Adrenal gland (tissue), 9 donors: ENCODE measurements at regions not wholly inside any gene's neighbourhood (a gene's known extent, or its start where the extent isn't known, plus 50 kb on each side); places are given as distances from the start of the nearest gene placed in this dataset.

Experiments
- DNase-seq, 7 donors: peaks; one replicate each; pipeline ENCODE4 v3.0.0-alpha.2; 2019 to 2020
- H3K27ac ChIP-seq, 5 donors: fragments of 200-600 bp; sonication (generic) in 4 of 5; 1 replicate in 3 of 5; 2 replicates in 2 of 5; pipeline versions ENCODE4 v1.5.1 to v1.8.0; 2016 to 2020; ENCODE audit warnings: mild to moderate bottlenecking in 1 of 5
- H3K27me3 ChIP-seq: fragments of 200-600 bp; 2 replicates; pipeline ENCODE4 v1.8.0; 2021
- H3K36me3 ChIP-seq, 2 donors: fragments of 200-600 bp; replicated peaks in 1 of 2; 1 replicate in 1 of 2; 2 replicates in 1 of 2; pipeline versions ENCODE4 v1.5.1 to v1.8.0; 2018 to 2022
- H3K4me1 ChIP-seq, 2 donors: fragments of 200-600 bp; replicated peaks in 1 of 2; 1 replicate in 1 of 2; 2 replicates in 1 of 2; pipeline versions ENCODE4 v1.5.1 to v1.8.0; 2018 to 2021
- H3K4me3 ChIP-seq, 4 donors: fragments of 200-600 bp; sonication (generic) in 3 of 4; one replicate each; pipeline ENCODE4 v1.5.1; 2016 to 2018
- H3K9me3 ChIP-seq, 3 donors: fragments of 200-600 bp; sonication (generic) in 1 of 3; replicated peaks in 1 of 3; 1 replicate in 2 of 3; 2 replicates in 1 of 3; pipeline versions ENCODE4 v1.5.1 to v1.8.0; 2016 to 2021
- CTCF ChIP-seq, 6 experiments: fragments of 450-650 bp in 4 of 6; fragments of 200-600 bp in 2 of 6; sonication (generic) in 1 of 6; IDR thresholded peaks; 1 replicate in 5 of 6; 2 replicates in 1 of 6; pipeline versions ENCODE4 v1.5.1 to v1.8.0; 2016 to 2021; ENCODE audit warnings: antibody characterized with exemption in 6 of 6, mild to moderate bottlenecking in 2 of 6, moderate library complexity in 1 of 6
- POLR2A ChIP-seq, 2 donors: fragments of 450-650 bp; IDR thresholded peaks; one replicate each; pipeline ENCODE4 v1.6.1; 2017; ENCODE audit warnings: antibody characterized with exemption in 2 of 2, mild to moderate bottlenecking in 2 of 2, moderate library complexity in 1 of 2
- WGBS, 4 donors: extraction: QIAGEN DNeasy Blood & Tissue Kit in 2 of 4; methylation state at CpG; one replicate each; pipeline versions ENCODE4 v1.1.5 to v1.1.7; 2013 to 2017; 5-methylcytosine and 5-hydroxymethylcytosine counted together
- intact Hi-C, 2 donors: fragments of 100-400 bp; cut with DNase I; formaldehyde crosslinking; loops; one replicate each; pipeline versions ENCODE4 v1.14.1 to v1.15.0; 2022 to 2023
- donor health status: healthy with polysubstance abuse.
- donor health status: Bipolar disorder and iron deficiency.
- donor health status: DM: yes; HTN: yes; CAD: no.
- donor health status: DM: no; HTN: no; CAD: no.
- donor health status: DM: no; HTN: no; CAD: no.

DNA sequence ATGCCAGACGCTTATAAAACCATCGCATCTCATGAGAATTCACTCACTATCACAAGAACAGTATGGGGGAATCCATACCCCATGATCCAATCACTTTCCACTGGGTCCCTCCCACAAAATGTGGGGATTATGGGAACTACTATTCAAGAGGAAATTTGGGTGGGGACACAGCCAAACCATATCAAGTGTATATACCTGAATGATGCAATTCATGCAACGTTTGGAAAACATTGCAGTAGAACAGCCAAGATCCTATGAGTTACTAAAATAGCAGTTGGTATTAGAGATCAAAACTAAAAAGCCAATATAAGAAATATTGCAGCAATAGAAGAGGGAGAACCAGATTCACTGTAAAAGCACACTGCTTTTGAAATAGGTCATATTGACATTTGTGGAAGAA lies 1543.9 kb upstream of the B3GALT2 start:
- TF ChIP-seq POLR2A (IDR thresholded peaks at IDR 0.05) = no peak
- TF ChIP-seq CTCF (IDR thresholded peaks at IDR 0.05) = no peak
- no peaks in the 10 kb centered on the region for H3K4me1 ChIP-seq
- intact Hi-C loops = no loop called here
- 52 to 59% (median 55%) methylated on average over 3 of the region's 3 CpGs for WGBS, 4 donors
- H3K4me3 ChIP-seq = no peak overlapping the region
- no peaks in the 10 kb centered on the region for H3K27me3 ChIP-seq
- no peaks in the 10 kb centered on the region for H3K9me3 ChIP-seq
- H3K36me3 ChIP-seq = no peaks in the 10 kb centered on the region
- H3K27ac ChIP-seq = no peak overlapping the region
- DNase-seq = no peak

DNA sequence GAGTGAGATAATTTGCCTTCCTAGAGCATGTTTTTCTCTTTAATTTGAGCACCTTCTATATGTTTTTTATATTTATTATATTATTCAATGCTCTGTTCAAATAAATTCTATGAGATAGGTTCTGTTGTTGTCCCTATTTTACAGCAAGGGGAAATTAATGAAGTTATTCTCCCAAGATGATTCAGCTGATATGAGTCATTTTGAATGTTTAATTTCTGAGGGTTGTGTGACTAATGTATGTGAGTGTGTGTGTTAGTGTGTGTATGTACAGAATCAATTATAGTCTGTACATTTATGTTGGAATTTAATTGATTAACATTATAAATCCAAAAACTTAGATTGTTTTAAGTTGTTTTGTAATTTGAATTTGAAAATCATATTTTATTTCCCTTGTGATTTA lies 1536.7 kb upstream of the B3GALT2 start:
- DNase-seq = no peak
- Histone ChIP-seq H3K4me3 (no peak overlapping the region), H3K27me3 (no peaks in the 10 kb centered on the region), H3K27ac (no peak overlapping the region), H3K4me1 (no peaks in the 10 kb centered on the region), H3K36me3 (no peaks in the 10 kb centered on the region), H3K9me3 (no peaks in the 10 kb centered on the region)
- TF ChIP-seq POLR2A (IDR thresholded peaks at IDR 0.05) (no peak), CTCF (IDR thresholded peaks at IDR 0.05) (no peak)
- intact Hi-C loops = no loop called here

DNA sequence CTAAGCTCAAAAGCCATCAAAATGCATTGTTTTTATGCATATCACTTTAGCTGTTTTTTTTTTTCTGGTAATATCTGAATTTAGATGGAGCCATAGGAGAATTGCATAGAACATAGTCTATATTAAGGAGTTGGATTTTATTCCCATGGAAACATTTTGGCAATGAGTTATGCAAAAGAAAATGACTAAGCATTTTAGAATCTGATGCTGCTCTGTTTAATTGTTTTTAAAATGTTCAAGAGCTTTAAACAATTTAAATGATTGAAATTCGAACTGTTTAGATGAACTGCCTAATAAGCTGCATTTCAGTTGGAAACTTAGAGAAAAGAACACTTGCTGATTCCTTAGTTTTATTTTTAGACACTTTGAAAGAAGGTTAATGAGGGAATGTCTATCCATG lies 1531.5 kb upstream of the B3GALT2 start:
- WGBS, 4 donors = 51 to 65% (median 57%) methylated on average over 1 of the region's 1 CpG
- TF ChIP-seq CTCF (IDR thresholded peaks at IDR 0.05) = no peak
- TF ChIP-seq POLR2A (IDR thresholded peaks at IDR 0.05) = no peak
- Histone ChIP-seq H3K9me3 (no peaks in the 10 kb centered on the region), H3K4me1 (no peaks in the 10 kb centered on the region), H3K36me3 (no peaks in the 10 kb centered on the region), H3K27ac (no peak overlapping the region), H3K27me3 (no peaks in the 10 kb centered on the region), H3K4me3 (no peak overlapping the region)
- intact Hi-C loops = no loop called here
- no peak for DNase-seq

GRCh38 chr1:194717334-194717733 lies 1530.9 kb upstream of the B3GALT2 start:
- DNase-seq = no peak
- H3K4me1 ChIP-seq = no peaks in the 10 kb centered on the region

More at GRCh38 chr1:194717334-194717733, 1530.9 kb upstream of the B3GALT2 start:
- H3K4me3 ChIP-seq = no peak overlapping the region
- 62 to 87% (median 78%) methylated on average over 1 of the region's 1 CpG for WGBS, 4 donors
- H3K9me3 ChIP-seq = no peaks in the 10 kb centered on the region
- no peaks in the 10 kb centered on the region for H3K27me3 ChIP-seq
- H3K27ac ChIP-seq = no peak overlapping the region
- intact Hi-C loops = no loop called here
- no peaks in the 10 kb centered on the region for H3K36me3 ChIP-seq
- TF ChIP-seq POLR2A (IDR thresholded peaks at IDR 0.05) = no peak
- no peak for TF ChIP-seq CTCF (IDR thresholded peaks at IDR 0.05)
